CD4-positive, alpha-beta T cell (primary cell): ENCODE measurements at regions not wholly inside any gene's neighbourhood (a gene's known extent, or its start where the extent isn't known, plus 50 kb on each side); places are given as distances from the start of the nearest gene placed in this dataset.

Experiments used
- ATAC-seq: fragments of 200-7000 bp; cut with Tn5 transposase; one replicate; pipeline ENCODE4 v1.10.0; 2022; ENCODE audit warnings: mild to moderate bottlenecking; ENCODE audit not compliant: poor library complexity
- CTCF ChIA-PET: fragments of 350-600 bp; sonication (Branson Sonifier 250); formaldehyde crosslinking; loops from one replicate; lab custom pipeline; 2021; ENCODE audit warnings: antibody characterized with exemption, inconsistent platforms; lab: Charles Lee
- POLR2A ChIA-PET: fragments of 350-600 bp; sonication (Branson Sonifier 250); formaldehyde crosslinking; loops from one replicate; lab custom pipeline; 2021; ENCODE audit warnings: antibody characterized with exemption, inconsistent platforms; lab: Charles Lee
- DNase-seq, 14 experiments: peaks; one replicate each; pipeline ENCODE4 v3.0.0-alpha.2; 2013 to 2020; ENCODE audit warnings: mixed read lengths in 2 of 14
- H3K27ac ChIP-seq, 2 donors: one replicate each; pipeline versions ENCODE4 v1.5.1 to v1.7.0; 2013; ENCODE audit warnings: low read length in 2 of 2, low read depth in 1 of 2, mild to moderate bottlenecking in 1 of 2
- H3K27me3 ChIP-seq, 2 experiments: 1 replicate in 1 of 2; 2 replicates in 1 of 2; pipeline versions ENCODE4 v1.6.1 to v1.7.0; 2013; ENCODE audit warnings: low read length in 2 of 2, control low read depth in 1 of 2, mild to moderate bottlenecking in 1 of 2, moderate library complexity in 1 of 2; ENCODE audit not compliant: insufficient read depth in 2 of 2, control insufficient read depth in 1 of 2
- H3K36me3 ChIP-seq: one replicate; pipeline ENCODE4 v1.6.1; 2013; ENCODE audit warnings: low read length, control low read depth; ENCODE audit not compliant: insufficient read depth
- H3K4me1 ChIP-seq: one replicate; pipeline ENCODE4 v1.6.1; 2013; ENCODE audit warnings: low read length, control low read depth; ENCODE audit not compliant: insufficient read depth
- H3K4me3 ChIP-seq: one replicate; pipeline ENCODE4 v1.5.1; 2013; ENCODE audit warnings: mild to moderate bottlenecking, low read length, moderate library complexity
- H3K9me3 ChIP-seq, 2 experiments: 1 replicate in 1 of 2; 2 replicates in 1 of 2; pipeline versions ENCODE4 v1.6.1 to v1.7.0; 2013; ENCODE audit warnings: low read length in 2 of 2, mild to moderate bottlenecking in 2 of 2, control low read depth in 1 of 2, moderate library complexity in 1 of 2; ENCODE audit not compliant: control insufficient read depth in 1 of 2, insufficient read depth in 1 of 2
- H3K27ac Mint-ChIP-seq: one replicate; pipeline ENCODE4 v1.8.0; 2020; ENCODE audit warnings: mixed read lengths
- H3K27me3 Mint-ChIP-seq: one replicate; pipeline ENCODE4 v1.8.0; 2021; ENCODE audit warnings: mixed read lengths
- H3K36me3 Mint-ChIP-seq: one replicate; pipeline ENCODE4 v1.8.0; 2021; ENCODE audit warnings: low read depth, mixed read lengths
- H3K4me1 Mint-ChIP-seq: one replicate; pipeline ENCODE4 v1.8.0; 2021; ENCODE audit warnings: low read depth, mixed read lengths
- H3K4me3 Mint-ChIP-seq: one replicate; pipeline ENCODE4 v1.8.0; 2020; ENCODE audit warnings: mild to moderate bottlenecking, mixed read lengths
- H3K9me3 Mint-ChIP-seq: one replicate; pipeline ENCODE4 v1.8.0; 2020; ENCODE audit warnings: mixed read lengths
- intact Hi-C, 2 experiments: fragments of 100-400 bp; cut with DNase I in 1 of 2; cut with micrococcal nuclease in 1 of 2; formaldehyde crosslinking; loops; one replicate each; pipeline versions ENCODE4 v1.15.1 to v1.9.0; 2023 to 2025; cut with DNase I, micrococcal nuclease
- TF ChIP-seq, protein P1 (sequence below): fragments of 200-600 bp; IDR thresholded peaks from one replicate; pipeline ENCODE4 v1.8.0; 2022; ENCODE audit warnings: antibody characterized with exemption, mild to moderate bottlenecking

DNA sequence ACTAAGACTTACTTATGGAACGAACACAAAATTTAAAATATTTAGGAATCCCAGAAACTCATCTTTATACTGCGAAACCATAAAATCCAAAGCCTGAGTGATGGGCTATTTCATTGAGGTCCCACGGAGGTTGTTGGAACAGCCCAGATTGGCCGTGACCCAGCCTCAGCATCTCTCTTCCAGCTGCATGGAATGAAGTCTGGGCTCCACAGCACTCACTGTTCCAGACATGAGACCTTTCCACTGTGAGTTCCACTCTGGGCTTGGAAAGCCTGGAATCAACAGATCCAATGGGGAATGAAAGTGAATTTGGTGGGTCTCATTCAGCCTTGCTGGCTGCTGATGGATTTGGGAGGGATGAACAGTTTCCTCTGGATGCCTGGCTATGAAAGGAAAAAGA, 184.9 kb downstream of the EMX2 start:
- no peaks in the 10 kb centered on the region for H3K9me3 Mint-ChIP-seq
- H3K27me3 Mint-ChIP-seq = peaks cover 57% of the 10 kb centered on the region
- no peak overlapping the region for H3K27ac Mint-ChIP-seq
- H3K4me1 ChIP-seq = no peaks in the 10 kb centered on the region
- ChIA-PET CTCF (no interaction called here), POLR2A (no interaction called here)
- no peak overlapping the region for H3K4me3 ChIP-seq
- intact Hi-C loops = no loop called here
- H3K4me1 Mint-ChIP-seq = no peaks in the 10 kb centered on the region
- no peaks in the 10 kb centered on the region for H3K36me3 ChIP-seq
- no peak overlapping the region for H3K4me3 Mint-ChIP-seq
- peaks cover 9 to 16% of the 10 kb centered on the region in 2 experiments for H3K27me3 ChIP-seq
- no peaks in the 10 kb centered on the region for H3K9me3 ChIP-seq
- ATAC-seq (no peak), DNase-seq (no peak)
- no peaks in the 10 kb centered on the region for H3K36me3 Mint-ChIP-seq
- TF ChIP-seq, protein P1, sequence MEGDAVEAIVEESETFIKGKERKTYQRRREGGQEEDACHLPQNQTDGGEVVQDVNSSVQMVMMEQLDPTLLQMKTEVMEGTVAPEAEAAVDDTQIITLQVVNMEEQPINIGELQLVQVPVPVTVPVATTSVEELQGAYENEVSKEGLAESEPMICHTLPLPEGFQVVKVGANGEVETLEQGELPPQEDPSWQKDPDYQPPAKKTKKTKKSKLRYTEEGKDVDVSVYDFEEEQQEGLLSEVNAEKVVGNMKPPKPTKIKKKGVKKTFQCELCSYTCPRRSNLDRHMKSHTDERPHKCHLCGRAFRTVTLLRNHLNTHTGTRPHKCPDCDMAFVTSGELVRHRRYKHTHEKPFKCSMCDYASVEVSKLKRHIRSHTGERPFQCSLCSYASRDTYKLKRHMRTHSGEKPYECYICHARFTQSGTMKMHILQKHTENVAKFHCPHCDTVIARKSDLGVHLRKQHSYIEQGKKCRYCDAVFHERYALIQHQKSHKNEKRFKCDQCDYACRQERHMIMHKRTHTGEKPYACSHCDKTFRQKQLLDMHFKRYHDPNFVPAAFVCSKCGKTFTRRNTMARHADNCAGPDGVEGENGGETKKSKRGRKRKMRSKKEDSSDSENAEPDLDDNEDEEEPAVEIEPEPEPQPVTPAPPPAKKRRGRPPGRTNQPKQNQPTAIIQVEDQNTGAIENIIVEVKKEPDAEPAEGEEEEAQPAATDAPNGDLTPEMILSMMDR = no peak
- no peak overlapping the region for H3K27ac ChIP-seq

DNA sequence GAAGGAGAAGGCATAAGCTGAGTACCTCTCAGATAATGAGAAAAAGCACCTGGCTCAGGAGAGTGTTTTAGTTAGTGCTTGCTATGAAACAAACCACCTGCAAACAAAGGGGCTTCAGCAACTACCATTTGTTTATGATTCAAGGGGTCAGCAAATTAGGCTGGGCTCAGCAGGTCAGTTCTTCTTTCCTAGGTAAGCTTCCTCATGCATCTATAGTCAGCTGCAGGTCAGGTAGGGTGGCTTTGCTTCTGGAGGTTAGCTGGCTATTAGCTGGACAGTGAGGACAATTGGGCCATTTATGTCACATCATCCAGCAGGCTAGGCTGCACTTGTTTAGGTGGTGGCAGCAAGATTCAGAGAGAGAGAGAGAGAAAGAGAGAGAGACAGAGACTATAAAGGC, 185.5 kb downstream of the EMX2 start:
- Mint-ChIP-seq H3K27ac (no peak overlapping the region), H3K9me3 (no peaks in the 10 kb centered on the region), H3K27me3 (peaks cover 59% of the 10 kb centered on the region), H3K36me3 (no peaks in the 10 kb centered on the region), H3K4me3 (no peak overlapping the region), H3K4me1 (no peaks in the 10 kb centered on the region)
- no peaks in the 10 kb centered on the region for H3K36me3 ChIP-seq
- no peak for DNase-seq
- peaks cover 15 to 16% of the 10 kb centered on the region in 2 experiments for H3K27me3 ChIP-seq
- no peak for ATAC-seq
- ChIA-PET CTCF (no interaction called here), POLR2A (no interaction called here)
- TF ChIP-seq, protein P1 = no peak
- no peaks in the 10 kb centered on the region for H3K9me3 ChIP-seq
- H3K27ac ChIP-seq = no peak overlapping the region
- H3K4me3 ChIP-seq = no peak overlapping the region
- intact Hi-C loops = no loop called here
- no peaks in the 10 kb centered on the region for H3K4me1 ChIP-seq

DNA sequence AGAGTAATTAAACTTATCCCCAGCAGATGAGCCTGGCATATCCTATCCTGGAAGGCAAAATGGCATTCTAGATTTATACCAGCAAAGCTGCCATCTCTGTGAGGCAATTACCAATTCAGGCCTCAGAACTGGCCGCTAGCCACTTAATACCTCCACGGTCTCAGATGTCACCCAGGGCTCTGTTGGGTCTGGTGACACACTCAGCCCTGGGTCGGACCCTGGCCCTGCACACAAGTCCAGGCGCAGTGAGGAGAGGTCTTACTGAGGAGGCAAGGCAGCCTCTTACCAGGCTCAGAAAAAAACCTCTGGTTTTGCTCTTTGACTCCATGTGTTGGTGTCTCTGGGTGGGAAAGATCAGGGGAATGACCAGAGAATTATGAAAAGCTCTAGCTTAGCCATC, 186.6 kb downstream of the EMX2 start:
- H3K9me3 ChIP-seq = no peaks in the 10 kb centered on the region
- DNase-seq (no peak), ATAC-seq (no peak)
- intact Hi-C loops = no loop called here
- H3K4me3 ChIP-seq = no peak overlapping the region
- no peaks in the 10 kb centered on the region for H3K36me3 ChIP-seq
- Mint-ChIP-seq H3K36me3 (no peaks in the 10 kb centered on the region), H3K9me3 (no peaks in the 10 kb centered on the region), H3K27ac (no peak overlapping the region), H3K4me3 (no peak overlapping the region), H3K4me1 (no peaks in the 10 kb centered on the region), H3K27me3 (peaks cover 58% of the 10 kb centered on the region)
- peaks cover 16% of the 10 kb centered on the region in 2 experiments for H3K27me3 ChIP-seq
- ChIA-PET POLR2A (no interaction called here), CTCF (no interaction called here)
- no peak overlapping the region for H3K27ac ChIP-seq
- no peaks in the 10 kb centered on the region for H3K4me1 ChIP-seq
- TF ChIP-seq, protein P1 = no peak
